PC-3 (cell line): ENCODE measurements at regions not wholly inside any gene's neighbourhood (a gene's known extent, or its start where the extent isn't known, plus 50 kb on each side); places are given as distances from the start of the nearest gene placed in this dataset.

ENCODE experiments used
- ATAC-seq: fragments of 200-7000 bp; cut with Tn5 transposase; 2 replicates; pipeline ENCODE4 v1.9.1; 2020; ENCODE audit warnings: mild to moderate bottlenecking, moderate library complexity
- BruUV-seq: library from RNA; stranded (reverse); fragments of 400-500 nt; replicated peaks from 2 replicates; lab custom pipeline; 2021; lab: Mats Ljungman, UMichigan
- CTCF ChIA-PET: fragments of 300-600 bp; sonication (Branson Sonifier 250); formaldehyde crosslinking; loops from one replicate; lab custom pipeline; 2022; ENCODE audit warnings: antibody characterized with exemption; lab: Charles Lee
- POLR2A ChIA-PET: fragments of 300-600 bp; sonication (Branson Sonifier 250); formaldehyde crosslinking; loops from one replicate; lab custom pipeline; 2022; ENCODE audit warnings: antibody characterized with exemption; ENCODE audit not compliant: unreplicated experiment; lab: Charles Lee
- DNase-seq: peaks from one replicate; pipeline ENCODE4 v3.0.0-alpha.2; 2015
- H2AFZ ChIP-seq: fragments of 300-600 bp; sonication (generic); 2 replicates; pipeline ENCODE4 v1.6.0; 2016; ENCODE audit warnings: antibody characterized with exemption, low read length
- H3F3A ChIP-seq: fragments of 300-600 bp; sonication (generic); one replicate; pipeline ENCODE4 v1.6.0; 2017; ENCODE audit warnings: antibody characterized with exemption, low read length, control low read depth, mild to moderate bottlenecking; ENCODE audit not compliant: unreplicated experiment
- H3K27ac ChIP-seq: fragments of 300-600 bp; sonication (generic); 2 replicates; pipeline ENCODE4 v1.5.1; 2016; ENCODE audit warnings: mild to moderate bottlenecking, low read length
- H3K27me3 ChIP-seq: fragments of 300-600 bp; sonication (generic); 2 replicates; pipeline ENCODE4 v1.6.1; 2016; ENCODE audit warnings: low read length, mixed read lengths
- H3K36me3 ChIP-seq: fragments of 300-600 bp; sonication (generic); 2 replicates; pipeline ENCODE4 v1.6.1; 2016; ENCODE audit warnings: low read depth, mixed run types, low read length, mixed read lengths
- H3K4me1 ChIP-seq: fragments of 300-600 bp; sonication (generic); 2 replicates; pipeline ENCODE4 v1.5.1; 2016; ENCODE audit warnings: low read length; ENCODE audit not compliant: insufficient read depth
- H3K4me2 ChIP-seq: fragments of 300-600 bp; sonication (generic); 2 replicates; pipeline ENCODE4 v1.6.0; 2016; ENCODE audit warnings: low read length
- H3K4me3 ChIP-seq: fragments of 300-600 bp; sonication (generic); 2 replicates; pipeline ENCODE4 v1.5.1; 2016; ENCODE audit warnings: mild to moderate bottlenecking, low read length, mixed read lengths
- H3K79me2 ChIP-seq: fragments of 300-600 bp; sonication (generic); 2 replicates; pipeline ENCODE4 v1.6.1; 2017; ENCODE audit warnings: low read length, mixed read lengths
- H3K9ac ChIP-seq: fragments of 300-600 bp; sonication (generic); 2 replicates; pipeline ENCODE4 v1.6.0; 2016; ENCODE audit warnings: mild to moderate bottlenecking, low read length
- H3K9me2 ChIP-seq: fragments of 300-600 bp; sonication (generic); replicated peaks from 2 replicates; pipeline ENCODE4 v1.6.1; 2016; ENCODE audit warnings: mixed run types, low read length, mixed read lengths
- H3K9me3 ChIP-seq: fragments of 300-600 bp; sonication (generic); 2 replicates; pipeline ENCODE4 v1.6.1; 2016; ENCODE audit warnings: low read length, mixed read lengths
- H4K20me1 ChIP-seq: fragments of 300-600 bp; sonication (generic); 2 replicates; pipeline ENCODE4 v1.6.1; 2016; ENCODE audit warnings: low read length, mixed read lengths
- CTCF ChIP-seq: fragments of 300-600 bp; sonication (generic); conservative IDR thresholded peaks from 2 replicates; pipeline ENCODE4 v1.5.1; 2017; ENCODE audit warnings: antibody characterized with exemption, low read depth, mild to moderate bottlenecking, low read length
- EZH2 ChIP-seq: fragments of 300-600 bp; sonication (generic); IDR thresholded peaks from one replicate; pipeline ENCODE4 v1.6.1; 2017; ENCODE audit warnings: antibody characterized with exemption, mild to moderate bottlenecking, low read length; ENCODE audit not compliant: unreplicated experiment
- EZH2phosphoT487 ChIP-seq: fragments of 300-600 bp; sonication (generic); IDR thresholded peaks from 2 replicates; pipeline ENCODE4 v1.6.1; 2018; ENCODE audit warnings: mild to moderate bottlenecking, antibody characterized with exemption, low read length, borderline replicate concordance
- intact Hi-C: fragments of 100-400 bp; cut with micrococcal nuclease; formaldehyde crosslinking; loops from 2 replicates; pipeline ENCODE4 v1.9.0; 2023

- no peaks in the 10 kb centered on the region for H3K9me2 ChIP-seq
- H4K20me1 ChIP-seq, result no peaks in the 10 kb centered on the region
- no peaks in the 10 kb centered on the region for H3K9me3 ChIP-seq
- H2AFZ ChIP-seq, result no peak overlapping the region
- H3K27me3 ChIP-seq, result no peaks in the 10 kb centered on the region
- no peak overlapping the region for H3K4me3 ChIP-seq
- ATAC-seq (no peak), DNase-seq (no peak)
- H3K4me1 ChIP-seq, result peaks cover 20% of the 10 kb centered on the region
- H3K36me3 ChIP-seq, result no peaks in the 10 kb centered on the region
- H3K4me2 ChIP-seq, result no peak overlapping the region
- TF ChIP-seq EZH2phosphoT487, result no peak
- TF ChIP-seq EZH2, result no peak
- TF ChIP-seq CTCF, result no peak
- ChIA-PET CTCF (no interaction called here), POLR2A (no interaction called here)
- no TSS peak for BruUV-seq
- no peak overlapping the region for H3K27ac ChIP-seq
- intact Hi-C loops, result loop anchor here (5.0 kb wide), 3 partner anchors 108 to 348 kb away; no protein-coding TSS in a partner anchor
- H3K79me2 ChIP-seq, result no peaks in the 10 kb centered on the region
- H3K9ac ChIP-seq, result no peak overlapping the region
- H3F3A ChIP-seq, result no peaks in the 10 kb centered on the region
Observed at GRCh38 chr5:82644229-82644628, 366.1 kb upstream of the RPS23 start.

GRCh38 chr5:82642313-82642712 is 364.2 kb upstream of the RPS23 start:
- Histone ChIP-seq H3K79me2 (no peaks in the 10 kb centered on the region), H3K27ac (no peak overlapping the region), H3K9me3 (no peaks in the 10 kb centered on the region), H3K4me1 (peaks cover 21% of the 10 kb centered on the region), H3K36me3 (no peaks in the 10 kb centered on the region), H3F3A (no peaks in the 10 kb centered on the region), H3K4me3 (no peak overlapping the region), H2AFZ (no peak overlapping the region), H3K27me3 (no peaks in the 10 kb centered on the region), H3K9ac (no peak overlapping the region), H3K9me2 (no peaks in the 10 kb centered on the region), H4K20me1 (no peaks in the 10 kb centered on the region), H3K4me2 (no peak overlapping the region)
- no TSS peak for BruUV-seq
- ATAC-seq, result no peak
- TF ChIP-seq EZH2phosphoT487, result no peak
- TF ChIP-seq EZH2, result no peak
- no peak for TF ChIP-seq CTCF
- CTCF ChIA-PET, result no interaction called here
- DNase-seq, result peak; percentile 35
- POLR2A ChIA-PET, result no interaction called here
- intact Hi-C loops, result loop anchor here (5.0 kb wide), 3 partner anchors 110 to 350 kb away; no protein-coding TSS in a partner anchor

GRCh38 chr5:82641331-82642003 is 363.3 kb upstream of the RPS23 start:
- Histone ChIP-seq H2AFZ (no peak overlapping the region), H3K27ac (0 out of 2 replicates have a peak overlapping the region, but pooled peaks have one; percentile 10), H3K36me3 (no peaks in the 10 kb centered on the region), H3K9ac (no peak overlapping the region), H4K20me1 (no peaks in the 10 kb centered on the region), H3K4me3 (no peak overlapping the region), H3K9me2 (no peaks in the 10 kb centered on the region), H3K9me3 (no peaks in the 10 kb centered on the region), H3K79me2 (no peaks in the 10 kb centered on the region), H3F3A (no peaks in the 10 kb centered on the region), H3K27me3 (no peaks in the 10 kb centered on the region), H3K4me2 (0 out of 2 replicates have a peak overlapping the region, but pooled peaks have one; percentile 12), H3K4me1 (peaks cover 22% of the 10 kb centered on the region)
- peak; percentile 76 for TF ChIP-seq CTCF
- TF ChIP-seq EZH2phosphoT487, result no peak
- TF ChIP-seq EZH2, result no peak
- peak; percentile 88 for ATAC-seq
- peak; percentile 89 for DNase-seq
- intact Hi-C loops, result loop anchor here (1.0 to 5.0 kb wide), 7 partner anchors 111 to 923 kb away; partner anchors contain the start of genes TMEM167A and XRCC4
- CTCF ChIA-PET, result interaction anchor here (0.5 to 0.8 kb wide), 2 partner anchors 277 to 407 kb away, joined by 4 to 6 read pairs; no protein-coding TSS in a partner anchor
- POLR2A ChIA-PET, result interaction anchor here (0.6 kb wide), 1 partner anchor 276 kb away, joined by 3 read pairs; no protein-coding TSS in a partner anchor
- BruUV-seq, result no TSS peak
